H9 (cell line): ENCODE measurements at regions not wholly inside any gene's neighbourhood (a gene's known extent, or its start where the extent isn't known, plus 50 kb on each side); places are given as distances from the start of the nearest gene placed in this dataset.

ENCODE experiments used
- DNase-seq: peaks from one replicate; pipeline ENCODE4 v3.0.0-alpha.2; 2017
- H2AFZ ChIP-seq: one replicate; pipeline ENCODE4 v1.6.1; 2013; ENCODE audit warnings: mild to moderate bottlenecking, low read length, control low read depth, moderate library complexity
- H2AK5ac ChIP-seq: 2 replicates; pipeline ENCODE4 v1.6.1; 2013; ENCODE audit warnings: low read length, control low read depth, mixed read lengths; ENCODE audit not compliant: insufficient read length
- H2BK120ac ChIP-seq: one replicate; pipeline ENCODE4 v1.6.1; 2013; ENCODE audit warnings: low read depth, mild to moderate bottlenecking, low read length, control low read depth, inconsistent platforms; ENCODE audit not compliant: poor library complexity, severe bottlenecking
- H2BK12ac ChIP-seq: 2 replicates; pipeline ENCODE4 v1.6.1; 2013; ENCODE audit warnings: low read length, control low read depth, mixed read lengths, low read depth; ENCODE audit not compliant: insufficient read length
- H2BK15ac ChIP-seq: 2 replicates; pipeline ENCODE4 v1.6.1; 2013; ENCODE audit warnings: low read depth, low read length, control low read depth
- H2BK20ac ChIP-seq: one replicate; pipeline ENCODE4 v1.6.1; 2013; ENCODE audit warnings: low read depth, mild to moderate bottlenecking, low read length, control low read depth, inconsistent platforms; ENCODE audit not compliant: poor library complexity, severe bottlenecking
- H2BK5ac ChIP-seq: 2 replicates; pipeline ENCODE4 v1.6.1; 2013; ENCODE audit warnings: low read length, control low read depth, mixed read lengths; ENCODE audit not compliant: insufficient read length
- H3K14ac ChIP-seq: 2 replicates; pipeline ENCODE4 v1.6.1; 2013; ENCODE audit warnings: low read length, control low read depth; ENCODE audit not compliant: insufficient read depth
- H3K18ac ChIP-seq: 2 replicates; pipeline ENCODE4 v1.6.1; 2013; ENCODE audit warnings: low read depth, mild to moderate bottlenecking, mixed read lengths, low read length, control low read depth; ENCODE audit not compliant: insufficient read length
- H3K23ac ChIP-seq: 2 replicates; pipeline ENCODE4 v1.6.1; 2013; ENCODE audit warnings: low read length, control low read depth, mixed read lengths, low read depth; ENCODE audit not compliant: insufficient read length
- H3K23me2 ChIP-seq: 2 replicates; pipeline ENCODE4 v1.6.1; 2013; ENCODE audit warnings: low read depth, mild to moderate bottlenecking, mixed read lengths, low read length, control low read depth; ENCODE audit not compliant: insufficient read length, poor library complexity, severe bottlenecking
- H3K27ac ChIP-seq: 2 replicates; pipeline ENCODE4 v1.5.1; 2013; ENCODE audit warnings: low read length, control low read depth, mixed read lengths, low read depth; ENCODE audit not compliant: insufficient read length
- H3K27me3 ChIP-seq: 2 replicates; pipeline ENCODE4 v1.6.1; 2013; ENCODE audit warnings: low read length, control low read depth, inconsistent platforms; ENCODE audit not compliant: insufficient read depth
- H3K4ac ChIP-seq: 2 replicates; pipeline ENCODE4 v1.6.1; 2013; ENCODE audit warnings: low read depth, mild to moderate bottlenecking, control low read depth, inconsistent platforms, low read length, moderate library complexity
- H3K4me1 ChIP-seq: 2 replicates; pipeline ENCODE4 v1.6.1; 2013; ENCODE audit warnings: low read length, control low read depth, inconsistent platforms; ENCODE audit not compliant: insufficient read depth
- H3K4me2 ChIP-seq: 2 replicates; pipeline ENCODE4 v1.6.1; 2013; ENCODE audit warnings: low read length, control low read depth, mixed read lengths; ENCODE audit not compliant: insufficient read length, insufficient read depth
- H3K56ac ChIP-seq: 2 replicates; pipeline ENCODE4 v1.6.1; 2013; ENCODE audit warnings: low read depth, mild to moderate bottlenecking, mixed read lengths, low read length, control low read depth; ENCODE audit not compliant: insufficient read length
- H3K79me1 ChIP-seq: 2 replicates; pipeline ENCODE4 v1.6.1; 2013; ENCODE audit warnings: low read depth, mild to moderate bottlenecking, moderate library complexity, low read length, control low read depth, inconsistent platforms; ENCODE audit not compliant: insufficient read depth, poor library complexity, severe bottlenecking
- H3K79me2 ChIP-seq: 2 replicates; pipeline ENCODE4 v1.6.1; 2013; ENCODE audit warnings: low read length, control low read depth, inconsistent platforms; ENCODE audit not compliant: insufficient read depth
- H3K9ac ChIP-seq: 2 replicates; pipeline ENCODE4 v1.6.1; 2013; ENCODE audit warnings: low read length, control low read depth, mixed read lengths; ENCODE audit not compliant: insufficient read length; ENCODE audit errors: extremely low read depth
- H3K9me3 ChIP-seq: one replicate; pipeline ENCODE4 v1.6.1; 2013; ENCODE audit warnings: low read depth, low read length, inconsistent platforms; ENCODE audit not compliant: control insufficient read depth
- H3T11ph ChIP-seq: one replicate; pipeline ENCODE4 v1.6.1; 2013; ENCODE audit warnings: mild to moderate bottlenecking, low read length, control low read depth, inconsistent platforms
- H4K20me1 ChIP-seq: one replicate; pipeline ENCODE4 v1.6.1; 2013; ENCODE audit not compliant: control insufficient read depth, insufficient read length, insufficient read depth
- H4K5ac ChIP-seq: 2 replicates; pipeline ENCODE4 v1.6.1; 2013; ENCODE audit warnings: low read depth, mild to moderate bottlenecking, mixed read lengths, low read length, control low read depth; ENCODE audit not compliant: insufficient read length
- H4K8ac ChIP-seq: replicated peaks from 2 replicates; pipeline ENCODE4 v1.6.1; 2013; ENCODE audit warnings: low read length, control low read depth, mixed read lengths, low read depth; ENCODE audit not compliant: insufficient read length
- H4K91ac ChIP-seq: 2 replicates; pipeline ENCODE4 v1.6.1; 2013; ENCODE audit warnings: low read depth, mild to moderate bottlenecking, moderate library complexity, mixed read lengths, low read length, control low read depth; ENCODE audit not compliant: insufficient read length
- H3K27ac Mint-ChIP-seq, 3 experiments: 2 replicates in 2 of 3; 3 replicates in 1 of 3; pipeline ENCODE4 v1.8.0; 2020 to 2021; ENCODE audit warnings: mixed read lengths in 3 of 3, mild to moderate bottlenecking in 1 of 3, moderate library complexity in 1 of 3
- H3K27me3 Mint-ChIP-seq: 2 replicates; pipeline ENCODE4 v1.8.0; 2021; ENCODE audit warnings: low read depth, mild to moderate bottlenecking, moderate library complexity, mixed read lengths
- H3K36me3 Mint-ChIP-seq, 3 experiments: 2 replicates in 2 of 3; 3 replicates in 1 of 3; pipeline ENCODE4 v1.8.0; 2020 to 2021; ENCODE audit warnings: low read depth in 3 of 3, mixed read lengths in 3 of 3; ENCODE audit not compliant: insufficient read depth in 1 of 3
- H3K4me1 Mint-ChIP-seq, 2 experiments: 2 replicates each; pipeline ENCODE4 v1.8.0; 2020; ENCODE audit warnings: mixed read lengths in 2 of 2
- H3K4me3 Mint-ChIP-seq, 2 experiments: 2 replicates in 1 of 2; 3 replicates in 1 of 2; pipeline ENCODE4 v1.8.0; 2020 to 2021; ENCODE audit warnings: mild to moderate bottlenecking in 2 of 2, mixed read lengths in 2 of 2, moderate library complexity in 1 of 2
- H3K9me3 Mint-ChIP-seq, 2 experiments: 2 replicates in 1 of 2; 3 replicates in 1 of 2; pipeline ENCODE4 v1.8.0; 2020; ENCODE audit warnings: mild to moderate bottlenecking in 2 of 2, mixed read lengths in 2 of 2, moderate library complexity in 1 of 2
- CTCF ChIP-seq: fragments of 200-600 bp; sonication (generic); conservative IDR thresholded peaks from 3 replicates; pipeline ENCODE4 v1.8.0; 2021; ENCODE audit warnings: antibody characterized with exemption, mild to moderate bottlenecking
- WGBS: extraction: QIAGEN DNeasy Blood & Tissue Kit; methylation state at CpG from one replicate; pipeline ENCODE4 v1.1.7; 2013; ENCODE audit warnings: missing lambda C conversion rate, low lambda C conversion rate, mixed read lengths; ENCODE audit not compliant: insufficient read length; ENCODE audit errors: extremely low coverage; 5-methylcytosine and 5-hydroxymethylcytosine counted together

DNA sequence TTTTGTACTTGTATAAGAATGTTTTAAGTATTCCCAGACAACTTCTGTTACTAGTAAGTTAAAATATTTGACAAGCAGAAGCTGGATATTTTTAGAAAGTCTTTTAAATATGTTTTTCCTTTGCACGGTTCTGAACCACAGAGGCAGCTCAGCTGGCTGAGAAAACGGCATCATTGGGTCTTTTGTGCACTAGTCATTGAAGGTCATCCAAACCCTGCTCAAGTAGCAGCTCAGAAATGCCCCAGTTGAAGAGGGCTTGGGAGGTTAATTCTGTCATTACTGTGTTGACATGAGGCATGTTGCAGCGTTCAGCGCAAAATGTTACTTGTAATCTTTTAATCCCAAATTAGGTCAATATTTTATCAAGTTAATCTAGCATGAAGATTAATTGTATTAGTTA, 383.7 kb upstream of the FAM241A start:
- H3K14ac ChIP-seq = no peak overlapping the region
- H3K4me2 ChIP-seq = no peak overlapping the region
- no peaks in the 10 kb centered on the region for H3K27me3 ChIP-seq
- no peak overlapping the region for H3K18ac ChIP-seq
- Mint-ChIP-seq H3K27me3 (no peaks in the 10 kb centered on the region), H3K36me3 (no peaks in the 10 kb centered on the region), H3K4me1 (peaks cover 0 to 3% of the 10 kb centered on the region in 2 experiments; a peak in 1 of 4 replicates), H3K9me3 (no peaks in the 10 kb centered on the region), H3K4me3 (no peak overlapping the region), H3K27ac (no peak overlapping the region)
- H3K27ac ChIP-seq = no peak overlapping the region
- H3K23me2 ChIP-seq = no peaks in the 10 kb centered on the region
- H3K79me2 ChIP-seq = no peaks in the 10 kb centered on the region
- no peak overlapping the region for H2BK12ac ChIP-seq
- no CpG with 5 or more reads among the region's 4 CpGs for WGBS
- H3K4ac ChIP-seq = no peak overlapping the region
- H4K20me1 ChIP-seq = no peaks in the 10 kb centered on the region
- no peak overlapping the region for H3K23ac ChIP-seq
- DNase-seq = no peak
- no peak overlapping the region for H2BK15ac ChIP-seq
- H3K9me3 ChIP-seq = no peaks in the 10 kb centered on the region
- no peaks in the 10 kb centered on the region for H3K4me1 ChIP-seq
- H4K91ac ChIP-seq = no peak overlapping the region
- no peak overlapping the region for H2AK5ac ChIP-seq
- no peak overlapping the region for H3T11ph ChIP-seq
- no peak overlapping the region for H3K56ac ChIP-seq
- no peak overlapping the region for H3K9ac ChIP-seq
- no peak overlapping the region for H4K8ac ChIP-seq
- H3K79me1 ChIP-seq = no peaks in the 10 kb centered on the region
- no peak overlapping the region for H2BK20ac ChIP-seq
- H2AFZ ChIP-seq = no peak overlapping the region
- no peak for TF ChIP-seq CTCF
- H2BK120ac ChIP-seq = no peak overlapping the region
- no peak overlapping the region for H4K5ac ChIP-seq
- no peak overlapping the region for H2BK5ac ChIP-seq
